Activated T-helper 1 cell treated with anti-CD3 and anti-CD28 coated beads, Interleukin-12 subunit alpha, Interleukin-12 subunit beta, Interleukin-2, Interleukin-4 antibody, amounts not matched to agents 30 ng/mL and 10 ng/mL and 1 ng/mL, durations not matched to agents 14 hours and 24 hours and 36 hours (primary cell): ENCODE measurements at regions not wholly inside any gene's neighbourhood (a gene's known extent, or its start where the extent isn't known, plus 50 kb on each side); places are given as distances from the start of the nearest gene placed in this dataset.

Experiments used
- DNase-seq: peaks from one replicate; pipeline ENCODE4 v3.0.0; 2021; ENCODE audit warnings: low spot score
- H3K27ac Mint-ChIP-seq: one replicate; pipeline ENCODE4 v1.8.0; 2021; ENCODE audit warnings: mild to moderate bottlenecking, mixed read lengths
- H3K27me3 Mint-ChIP-seq: one replicate; pipeline ENCODE4 v1.8.0; 2022; ENCODE audit warnings: mild to moderate bottlenecking, moderate library complexity, mixed read lengths; ENCODE audit not compliant: insufficient read depth
- H3K36me3 Mint-ChIP-seq: one replicate; pipeline ENCODE4 v1.8.0; 2021; ENCODE audit warnings: low read depth, mixed read lengths
- H3K4me1 Mint-ChIP-seq: one replicate; pipeline ENCODE4 v1.8.0; 2021; ENCODE audit warnings: low read depth, mixed read lengths
- H3K4me3 Mint-ChIP-seq: one replicate; pipeline ENCODE4 v1.8.0; 2021; ENCODE audit warnings: mild to moderate bottlenecking, moderate library complexity, mixed read lengths
- H3K9me3 Mint-ChIP-seq: one replicate; pipeline ENCODE4 v1.8.0; 2021; ENCODE audit warnings: mixed read lengths
- intact Hi-C: fragments of 100-400 bp; cut with micrococcal nuclease; formaldehyde crosslinking; loops from one replicate; pipeline ENCODE4 v1.15.1; 2024

GRCh38 chr1:187294421-187295201, 465.9 kb downstream of the PLA2G4A start:
- intact Hi-C loops, result no loop called here
- DNase-seq, result no peak
- Mint-ChIP-seq H3K9me3 (peaks cover 5% of the 10 kb centered on the region), H3K27ac (no peak overlapping the region), H3K4me1 (no peaks in the 10 kb centered on the region), H3K4me3 (no peak overlapping the region), H3K27me3 (no peaks in the 10 kb centered on the region), H3K36me3 (no peaks in the 10 kb centered on the region)

GRCh38 chr1:187300081-187300480, 471.3 kb downstream of the PLA2G4A start:
- Mint-ChIP-seq H3K27me3 (no peaks in the 10 kb centered on the region), H3K9me3 (peaks cover 3% of the 10 kb centered on the region), H3K36me3 (no peaks in the 10 kb centered on the region), H3K4me3 (no peak overlapping the region), H3K27ac (no peak overlapping the region), H3K4me1 (no peaks in the 10 kb centered on the region)
- DNase-seq, result no peak
- intact Hi-C loops, result loop anchor here (10.0 kb wide), 1 partner anchor 55 kb away; no protein-coding TSS in a partner anchor

GRCh38 chr1:187306710-187307415, 478.1 kb downstream of the PLA2G4A start:
- no peak for DNase-seq
- no peaks in the 10 kb centered on the region for H3K27me3 Mint-ChIP-seq
- H3K36me3 Mint-ChIP-seq, result no peaks in the 10 kb centered on the region
- intact Hi-C loops, result loop anchor here (10.0 kb wide), 1 partner anchor 62 kb away; no protein-coding TSS in a partner anchor
- no peak overlapping the region for H3K4me3 Mint-ChIP-seq
- H3K27ac Mint-ChIP-seq, result no peak overlapping the region
- no peaks in the 10 kb centered on the region for H3K4me1 Mint-ChIP-seq
- H3K9me3 Mint-ChIP-seq, result peaks cover 3% of the 10 kb centered on the region

DNA sequence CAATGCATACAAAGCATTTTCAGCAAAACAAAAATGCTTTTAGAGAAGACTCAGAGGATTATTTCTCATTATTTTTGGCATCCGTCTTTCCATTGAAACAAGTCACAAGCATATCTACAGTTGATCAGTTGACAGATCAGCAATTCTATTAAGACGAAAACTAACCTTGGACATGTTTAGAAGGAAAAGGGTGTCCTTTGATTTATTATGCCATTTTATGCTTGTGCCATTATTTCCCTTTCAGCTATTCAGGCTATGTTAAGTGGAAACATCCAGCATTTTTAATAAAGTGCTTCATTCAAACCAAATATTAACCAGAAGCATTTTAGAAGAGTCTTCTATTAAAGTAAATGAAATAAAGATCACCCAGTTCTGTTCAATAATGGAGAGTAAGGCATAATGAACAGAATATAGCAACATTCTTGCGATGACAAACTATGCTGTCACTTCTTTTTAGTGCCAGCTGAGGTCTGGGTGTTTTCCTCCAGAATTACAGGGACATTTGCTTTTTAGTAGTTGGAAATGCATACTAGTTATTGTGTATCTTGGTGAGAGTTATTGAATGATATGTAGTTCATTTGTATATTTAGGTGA, 481.4 kb downstream of the PLA2G4A start:
- Mint-ChIP-seq H3K9me3 (no peaks in the 10 kb centered on the region), H3K36me3 (no peaks in the 10 kb centered on the region), H3K4me3 (no peak overlapping the region), H3K27ac (no peak overlapping the region), H3K4me1 (no peaks in the 10 kb centered on the region), H3K27me3 (no peaks in the 10 kb centered on the region)
- intact Hi-C loops, result no loop called here
- no peak for DNase-seq

DNA sequence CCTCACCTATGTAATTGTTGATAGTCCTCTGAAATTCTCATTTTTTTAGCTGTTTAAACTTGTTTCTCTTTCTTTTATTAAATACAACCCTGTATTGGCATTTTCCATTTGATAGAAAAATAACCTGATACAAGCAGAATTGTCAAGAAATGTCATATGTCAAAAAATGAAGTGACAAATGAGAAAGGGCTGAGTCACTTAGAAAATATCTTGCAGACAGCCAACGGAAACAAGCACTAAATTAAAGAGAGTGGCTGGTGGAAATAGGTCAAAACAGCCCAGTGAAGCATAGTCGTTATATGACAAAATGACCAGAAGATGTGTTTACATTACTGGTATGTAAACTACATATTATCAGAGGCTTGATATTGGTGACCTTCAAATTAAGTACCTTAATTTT, 484.4 kb downstream of the PLA2G4A start:
- Mint-ChIP-seq H3K4me3 (no peak overlapping the region), H3K36me3 (no peaks in the 10 kb centered on the region), H3K4me1 (no peaks in the 10 kb centered on the region), H3K27ac (no peak overlapping the region), H3K9me3 (no peaks in the 10 kb centered on the region), H3K27me3 (no peaks in the 10 kb centered on the region)
- no peak for DNase-seq
- intact Hi-C loops, result no loop called here

- Mint-ChIP-seq H3K27me3 (no peaks in the 10 kb centered on the region), H3K9me3 (no peaks in the 10 kb centered on the region), H3K36me3 (no peaks in the 10 kb centered on the region), H3K27ac (no peak overlapping the region), H3K4me3 (no peak overlapping the region), H3K4me1 (no peaks in the 10 kb centered on the region)
- intact Hi-C loops, result no loop called here
- no peak for DNase-seq
These were observed 497.8 kb downstream of the PLA2G4A start for GRCh38 chr1:187326557-187326956.

DNA sequence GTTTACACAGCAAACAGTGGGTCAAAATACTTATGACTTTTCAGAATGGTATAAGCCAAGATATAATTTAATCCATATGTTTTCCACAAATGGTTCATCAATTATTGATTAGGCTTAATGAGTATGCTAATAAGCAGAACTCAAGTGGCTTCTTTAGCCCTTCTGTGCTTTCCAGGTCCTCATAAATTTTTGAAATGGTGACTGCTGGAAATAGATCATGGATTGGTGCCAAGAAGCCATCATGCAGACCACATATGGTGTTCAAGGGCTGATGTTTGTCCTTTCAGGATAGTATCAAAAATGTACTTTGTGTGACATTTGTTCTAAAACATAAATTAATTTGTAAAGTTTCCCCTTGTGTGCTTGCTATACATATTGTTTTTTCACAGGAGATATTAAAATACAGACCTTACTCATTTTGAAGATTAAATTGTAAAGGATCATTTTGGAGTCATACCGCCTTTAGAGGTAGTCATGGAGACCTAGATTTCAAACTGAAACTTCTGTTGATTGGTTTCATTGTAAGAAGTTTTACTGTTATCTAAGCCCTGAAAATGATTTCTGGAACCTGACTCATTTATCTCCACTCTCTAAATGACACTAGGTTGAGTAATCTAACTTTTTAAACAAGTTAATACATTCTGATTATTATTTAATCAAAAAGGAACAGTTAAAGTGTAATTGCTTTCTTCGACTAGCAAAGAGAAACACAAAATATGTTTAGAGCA, 507.9 kb downstream of the PLA2G4A start:
- H3K9me3 Mint-ChIP-seq, result no peaks in the 10 kb centered on the region
- no peak overlapping the region for H3K4me3 Mint-ChIP-seq
- no peak for DNase-seq
- intact Hi-C loops, result no loop called here
- H3K27ac Mint-ChIP-seq, result no peak overlapping the region
- H3K27me3 Mint-ChIP-seq, result no peaks in the 10 kb centered on the region
- no peaks in the 10 kb centered on the region for H3K4me1 Mint-ChIP-seq
- H3K36me3 Mint-ChIP-seq, result no peaks in the 10 kb centered on the region

- no peaks in the 10 kb centered on the region for H3K36me3 Mint-ChIP-seq
These were observed 510.1 kb downstream of the PLA2G4A start for GRCh38 chr1:187338762-187339412.

DNA sequence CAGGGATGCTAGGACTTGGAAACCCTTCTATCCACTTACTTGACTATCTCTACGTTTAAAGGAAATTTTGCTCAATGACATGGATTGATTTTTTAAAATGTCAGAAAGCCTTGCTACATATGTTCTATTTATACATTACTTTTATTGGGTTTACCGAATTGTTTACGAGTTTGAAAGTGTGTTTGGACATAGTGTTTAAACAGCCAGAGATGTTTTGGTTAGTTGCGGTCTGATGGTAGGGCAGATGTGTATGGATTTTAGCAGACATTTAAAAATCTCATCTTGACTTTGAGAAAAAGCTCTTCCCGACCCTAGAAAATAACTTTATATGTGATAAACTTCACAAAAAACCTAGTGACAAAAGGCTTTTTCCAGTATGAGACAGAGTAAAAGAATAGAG, 513.7 kb downstream of the PLA2G4A start:
- no peaks in the 10 kb centered on the region for H3K36me3 Mint-ChIP-seq
- H3K4me1 Mint-ChIP-seq, result no peaks in the 10 kb centered on the region
- DNase-seq, result no peak
- no peak overlapping the region for H3K27ac Mint-ChIP-seq
- H3K9me3 Mint-ChIP-seq, result no peaks in the 10 kb centered on the region
- no peak overlapping the region for H3K4me3 Mint-ChIP-seq
- intact Hi-C loops, result no loop called here
- no peaks in the 10 kb centered on the region for H3K27me3 Mint-ChIP-seq

More at GRCh38 chr1:187338762-187339412, 510.1 kb downstream of the PLA2G4A start:
- DNase-seq, result no peak
- H3K4me1 Mint-ChIP-seq, result no peaks in the 10 kb centered on the region
- no peak overlapping the region for H3K4me3 Mint-ChIP-seq
- H3K9me3 Mint-ChIP-seq, result no peaks in the 10 kb centered on the region
- intact Hi-C loops, result no loop called here
- H3K27ac Mint-ChIP-seq, result no peak overlapping the region
- H3K27me3 Mint-ChIP-seq, result no peaks in the 10 kb centered on the region

DNA sequence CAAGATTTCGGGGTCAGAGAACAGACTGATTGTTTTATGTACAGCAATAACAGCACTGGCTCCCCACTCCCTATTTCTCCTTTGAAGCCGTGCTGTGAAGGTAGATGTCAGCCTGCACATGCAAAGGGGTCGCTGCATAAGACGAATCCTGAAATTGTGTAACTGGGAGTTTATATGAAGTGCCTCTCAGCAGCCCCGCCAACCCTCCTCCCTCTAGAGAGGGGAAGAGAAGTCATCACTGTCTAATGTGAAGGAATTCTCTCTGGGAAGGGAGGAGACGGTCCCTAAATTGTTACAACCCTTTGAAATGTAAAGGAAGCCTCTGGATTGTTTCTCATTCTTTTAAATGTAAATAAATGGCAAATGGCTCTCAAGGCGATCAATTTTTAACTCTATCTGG, 545.3 kb downstream of the PLA2G4A start:
- Mint-ChIP-seq H3K27ac (no peak overlapping the region), H3K36me3 (no peaks in the 10 kb centered on the region)
- no peak for DNase-seq

DNA sequence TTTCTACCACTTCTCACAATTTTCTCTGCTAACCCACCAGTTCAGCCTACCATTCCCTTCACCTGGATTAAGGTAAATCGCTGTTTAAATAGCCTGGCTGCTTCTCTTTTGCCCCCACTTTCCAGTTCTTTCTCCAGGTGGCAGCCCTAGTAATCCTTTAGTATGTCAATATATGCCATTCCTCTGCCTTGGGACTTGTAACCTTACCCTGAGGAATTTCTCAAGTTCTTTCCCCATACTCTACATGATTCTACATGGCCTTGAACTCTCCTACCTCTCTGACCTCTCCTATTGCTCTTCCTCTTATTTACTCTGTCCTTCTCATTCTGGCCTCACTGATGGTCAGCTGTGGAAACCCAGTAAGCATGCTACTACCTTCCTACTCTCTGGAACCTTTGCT, 546.0 kb downstream of the PLA2G4A start:
- Mint-ChIP-seq H3K27me3 (no peaks in the 10 kb centered on the region), H3K4me1 (no peaks in the 10 kb centered on the region), H3K4me3 (no peak overlapping the region), H3K9me3 (no peaks in the 10 kb centered on the region), H3K27ac (no peak overlapping the region), H3K36me3 (no peaks in the 10 kb centered on the region)
- DNase-seq, result no peak
- intact Hi-C loops, result no loop called here

More for the DNA sequence above, 545.3 kb downstream of the PLA2G4A start:
- H3K9me3 Mint-ChIP-seq, result no peaks in the 10 kb centered on the region
- no peak overlapping the region for H3K4me3 Mint-ChIP-seq
- intact Hi-C loops, result no loop called here
- no peaks in the 10 kb centered on the region for H3K27me3 Mint-ChIP-seq
- no peaks in the 10 kb centered on the region for H3K4me1 Mint-ChIP-seq

- H3K36me3 Mint-ChIP-seq, result no peaks in the 10 kb centered on the region
- H3K9me3 Mint-ChIP-seq, result no peaks in the 10 kb centered on the region
- H3K27ac Mint-ChIP-seq, result no peak overlapping the region
- H3K27me3 Mint-ChIP-seq, result peaks cover 2% of the 10 kb centered on the region
- no peaks in the 10 kb centered on the region for H3K4me1 Mint-ChIP-seq
- intact Hi-C loops, result no loop called here
- DNase-seq, result no peak
- H3K4me3 Mint-ChIP-seq, result no peak overlapping the region
These were observed 554.6 kb downstream of the PLA2G4A start for GRCh38 chr1:187383366-187383765.
